ENCODE measurements at regions not wholly inside any gene's neighbourhood (a gene's known extent, or its start where the extent isn't known, plus 50 kb on each side); places are given as distances from the start of the nearest gene placed in this dataset.

DNA sequence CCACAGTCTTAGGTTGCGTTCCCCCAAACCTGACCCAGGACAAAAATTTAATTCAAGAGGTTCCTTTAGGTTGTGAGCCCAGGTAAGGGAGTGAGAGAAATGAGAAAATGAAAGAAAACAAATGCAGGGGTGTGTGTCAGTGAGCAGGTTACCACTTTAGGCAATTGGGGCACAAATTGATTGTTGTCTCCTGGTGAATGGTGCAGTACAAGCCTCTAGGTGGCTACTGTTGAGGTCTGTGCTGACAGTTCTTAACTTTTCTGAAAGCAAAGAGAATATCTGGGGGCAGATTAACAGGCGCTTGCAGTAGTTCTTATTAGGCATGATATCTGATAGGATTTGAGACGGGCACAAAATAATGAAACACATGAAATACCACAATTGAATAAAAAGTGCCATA is 894.6 kb downstream of the FAM181B start:
- DNase-seq (no peak), FAIRE-seq (no peak)
- Histone ChIP-seq H3K4me1 (ENCODE audit: control insufficient read depth in 3 of 3, insufficient read depth in 2 of 3, low read depth in 1 of 3, low read length in 2 of 3) (no peaks in the 10 kb centered on the region), H3K27ac (ENCODE audit: low read depth in 1 of 3, low read length in 2 of 3) (no peak overlapping the region), H3K4me3 (ENCODE audit: low read depth in 1 of 3, low read length in 3 of 3) (no peak overlapping the region), H3K36me3 (ENCODE audit: control insufficient read depth in 3 of 3, insufficient read depth in 2 of 3, low read depth in 1 of 3, low read length in 3 of 3) (no peaks in the 10 kb centered on the region), H3K27me3 (ENCODE audit: control insufficient read depth in 3 of 3, insufficient read depth in 3 of 3, low read length in 3 of 3) (no peaks in the 10 kb centered on the region), H3K9me3 (ENCODE audit: control insufficient read depth in 2 of 2, insufficient read depth in 1 of 2, low read depth in 1 of 2, low read length in 1 of 2) (no peaks in the 10 kb centered on the region)
- 88 to 96% (median 91%) methylated on average over 3 of the region's 3 CpGs for WGBS, 3 donors

DNA sequence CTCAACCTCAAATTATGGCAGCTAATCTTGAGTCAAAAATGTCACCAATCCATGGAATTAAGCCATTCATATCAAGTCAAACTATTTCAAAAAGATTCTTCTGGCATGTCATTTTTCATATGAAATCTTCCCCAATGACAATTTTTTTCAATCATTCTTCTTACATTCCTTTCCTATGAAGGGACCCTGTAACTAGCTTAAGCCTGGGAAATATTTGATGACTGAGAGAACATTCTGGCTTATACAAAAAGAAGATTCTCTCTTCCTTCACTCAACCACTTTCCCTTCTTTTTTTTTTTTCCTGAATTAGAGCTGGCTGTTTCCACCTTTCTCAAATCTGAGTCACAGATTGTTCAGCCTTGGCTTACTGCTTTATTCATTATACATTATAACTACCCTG is 903.7 kb downstream of the FAM181B start:
- H3K9me3 ChIP-seq (ENCODE audit: control insufficient read depth in 2 of 2, insufficient read depth in 1 of 2, low read depth in 1 of 2, low read length in 1 of 2), result peaks cover 0 to 4% of the 10 kb centered on the region in 2 donors
- no peaks in the 10 kb centered on the region for H3K27me3 ChIP-seq (ENCODE audit: control insufficient read depth in 3 of 3, insufficient read depth in 3 of 3, low read length in 3 of 3)
- H3K4me1 ChIP-seq (ENCODE audit: control insufficient read depth in 3 of 3, insufficient read depth in 2 of 3, low read depth in 1 of 3, low read length in 2 of 3), result no peaks in the 10 kb centered on the region
- no peaks in the 10 kb centered on the region for H3K36me3 ChIP-seq (ENCODE audit: control insufficient read depth in 3 of 3, insufficient read depth in 2 of 3, low read depth in 1 of 3, low read length in 3 of 3)
- no peak for FAIRE-seq
- H3K4me3 ChIP-seq (ENCODE audit: low read depth in 1 of 3, low read length in 3 of 3), result no peak overlapping the region
- no peak overlapping the region for H3K27ac ChIP-seq (ENCODE audit: low read depth in 1 of 3, low read length in 2 of 3)
- no peak for DNase-seq

DNA sequence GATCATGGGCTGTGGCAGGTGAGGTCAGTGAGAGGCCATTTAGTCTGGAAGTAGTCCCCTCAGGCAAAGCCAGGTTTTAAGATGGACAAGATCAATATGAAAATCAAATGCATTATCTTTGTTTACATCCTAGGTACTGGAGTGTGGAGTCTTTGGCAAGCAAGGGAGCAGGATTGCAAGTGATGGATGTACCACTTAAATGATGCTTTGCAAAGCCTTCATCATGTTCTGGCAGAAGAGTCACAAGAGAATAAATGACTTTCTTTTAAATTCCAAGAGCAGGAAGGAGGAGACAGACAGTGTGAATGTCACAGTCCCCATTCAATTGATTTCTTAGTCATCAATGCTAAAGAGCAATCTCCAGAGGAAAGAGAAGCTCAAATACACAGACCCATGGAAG is 908.3 kb downstream of the FAM181B start:
- Histone ChIP-seq H3K27ac (ENCODE audit: low read depth in 1 of 3, low read length in 2 of 3) (no peak overlapping the region), H3K4me3 (ENCODE audit: low read depth in 1 of 3, low read length in 3 of 3) (no peak overlapping the region), H3K9me3 (ENCODE audit: control insufficient read depth in 2 of 2, insufficient read depth in 1 of 2, low read depth in 1 of 2, low read length in 1 of 2) (no peaks in the 10 kb centered on the region), H3K36me3 (ENCODE audit: control insufficient read depth in 3 of 3, insufficient read depth in 2 of 3, low read depth in 1 of 3, low read length in 3 of 3) (no peaks in the 10 kb centered on the region), H3K4me1 (ENCODE audit: control insufficient read depth in 3 of 3, insufficient read depth in 2 of 3, low read depth in 1 of 3, low read length in 2 of 3) (no peaks in the 10 kb centered on the region), H3K27me3 (ENCODE audit: control insufficient read depth in 3 of 3, insufficient read depth in 3 of 3, low read length in 3 of 3) (no peaks in the 10 kb centered on the region)
- FAIRE-seq (no peak), DNase-seq (no peak)

DNA sequence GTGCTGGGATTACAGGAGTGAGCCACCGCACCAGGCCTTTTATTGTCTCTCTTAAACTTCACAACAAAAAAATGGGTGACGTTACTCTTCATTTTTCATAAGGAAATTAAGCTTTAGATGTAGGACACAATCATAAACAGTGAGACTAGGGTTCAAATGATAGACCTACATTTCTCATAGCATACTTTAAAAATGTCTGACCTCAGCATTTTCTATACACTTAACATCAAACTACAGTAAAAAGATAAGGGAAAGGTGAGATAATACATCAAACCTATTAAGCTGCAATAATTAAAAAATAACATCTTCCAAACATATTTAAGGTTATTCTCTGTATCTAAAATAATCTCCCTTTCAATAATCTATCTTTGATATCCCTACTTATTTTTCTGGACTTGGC is 914.2 kb downstream of the FAM181B start:
- 73 to 92% (median 87%) methylated on average over 2 of the region's 2 CpGs for WGBS, 3 donors
- Histone ChIP-seq H3K4me3 (ENCODE audit: low read depth in 1 of 3, low read length in 3 of 3) (no peak overlapping the region), H3K27ac (ENCODE audit: low read depth in 1 of 3, low read length in 2 of 3) (no peak overlapping the region), H3K27me3 (ENCODE audit: control insufficient read depth in 3 of 3, insufficient read depth in 3 of 3, low read length in 3 of 3) (no peaks in the 10 kb centered on the region), H3K36me3 (ENCODE audit: control insufficient read depth in 3 of 3, insufficient read depth in 2 of 3, low read depth in 1 of 3, low read length in 3 of 3) (no peaks in the 10 kb centered on the region), H3K4me1 (ENCODE audit: control insufficient read depth in 3 of 3, insufficient read depth in 2 of 3, low read depth in 1 of 3, low read length in 2 of 3) (no peaks in the 10 kb centered on the region), H3K9me3 (ENCODE audit: control insufficient read depth in 2 of 2, insufficient read depth in 1 of 2, low read depth in 1 of 2, low read length in 1 of 2) (no peaks in the 10 kb centered on the region)
- FAIRE-seq (no peak), DNase-seq (no peak)

DNA sequence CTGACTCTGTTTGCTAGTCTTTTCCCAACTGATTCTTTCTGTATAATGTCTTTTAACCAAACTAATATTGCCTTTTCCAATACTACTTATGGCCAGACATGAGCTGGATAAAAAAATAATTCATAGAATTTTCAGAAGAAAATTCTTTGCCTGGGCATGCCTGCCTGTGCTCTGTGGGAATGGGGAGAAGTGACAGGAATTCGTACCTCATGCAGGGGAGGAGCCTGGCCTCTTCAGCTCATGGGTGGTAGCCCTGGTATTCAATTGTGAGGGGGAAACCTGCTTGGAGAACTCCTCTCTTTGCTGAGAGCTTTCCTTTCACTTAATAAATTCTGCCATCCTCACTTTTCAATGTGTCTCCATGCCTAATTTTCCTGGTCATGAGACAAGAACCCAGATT is 928.8 kb downstream of the FAM181B start:
- Histone ChIP-seq H3K36me3 (ENCODE audit: control insufficient read depth in 3 of 3, insufficient read depth in 2 of 3, low read depth in 1 of 3, low read length in 3 of 3) (no peaks in the 10 kb centered on the region), H3K4me1 (ENCODE audit: control insufficient read depth in 3 of 3, insufficient read depth in 2 of 3, low read depth in 1 of 3, low read length in 2 of 3) (no peaks in the 10 kb centered on the region), H3K9me3 (ENCODE audit: control insufficient read depth in 2 of 2, insufficient read depth in 1 of 2, low read depth in 1 of 2, low read length in 1 of 2) (no peaks in the 10 kb centered on the region), H3K27me3 (ENCODE audit: control insufficient read depth in 3 of 3, insufficient read depth in 3 of 3, low read length in 3 of 3) (no peaks in the 10 kb centered on the region), H3K27ac (ENCODE audit: low read depth in 1 of 3, low read length in 2 of 3) (no peak overlapping the region), H3K4me3 (ENCODE audit: low read depth in 1 of 3, low read length in 3 of 3) (no peak overlapping the region)
- 28 to 45% (median 41%) methylated on average over 1 of the region's 1 CpG for WGBS, 3 donors
- FAIRE-seq (no peak), DNase-seq (no peak)

DNA sequence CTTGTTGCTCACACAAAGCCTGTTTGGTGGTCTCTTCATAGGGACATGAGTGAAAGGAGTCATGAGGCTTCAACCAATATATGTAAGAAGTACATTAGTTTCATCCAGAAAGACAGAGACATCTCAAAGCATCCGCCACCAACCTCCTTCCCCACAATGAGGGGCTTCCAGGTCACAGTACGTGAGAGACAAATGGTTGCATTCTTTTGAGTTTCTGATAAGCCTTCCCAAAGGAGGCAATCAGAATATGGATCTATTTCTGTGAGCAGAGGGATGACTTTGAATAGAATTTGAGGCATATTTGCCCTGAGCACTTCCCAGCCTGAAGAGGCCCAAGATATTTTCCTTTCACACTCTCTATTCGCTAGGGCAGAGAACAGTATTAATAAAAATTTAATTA is 931.1 kb downstream of the FAM181B start:
- WGBS, 3 donors, result 79 to 89% (median 79%) methylated on average over 3 of the region's 3 CpGs
- FAIRE-seq, result no peak

DNA sequence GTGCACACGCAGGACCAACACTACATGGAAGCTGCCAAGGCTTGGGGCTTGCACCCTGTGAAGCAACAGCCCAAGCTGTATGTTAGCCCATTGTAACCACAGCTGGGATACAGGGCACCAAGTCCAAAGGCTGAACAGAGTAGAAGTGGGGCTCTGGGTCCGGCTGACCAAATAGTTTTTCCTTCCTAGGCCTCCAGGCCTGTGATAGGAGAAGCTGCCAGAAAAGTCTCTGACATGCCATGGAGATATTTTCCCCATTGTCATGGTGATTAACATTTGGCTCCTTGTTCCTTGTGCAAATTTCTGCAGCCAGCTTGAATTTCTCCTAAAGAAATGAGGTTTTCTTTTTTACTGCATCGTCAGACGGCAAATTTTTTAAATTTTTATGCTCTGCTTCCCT is 941.2 kb downstream of the FAM181B start:
- Histone ChIP-seq H3K27ac (ENCODE audit: low read depth in 1 of 3, low read length in 2 of 3) (no peak overlapping the region), H3K36me3 (ENCODE audit: control insufficient read depth in 3 of 3, insufficient read depth in 2 of 3, low read depth in 1 of 3, low read length in 3 of 3) (no peaks in the 10 kb centered on the region), H3K4me1 (ENCODE audit: control insufficient read depth in 3 of 3, insufficient read depth in 2 of 3, low read depth in 1 of 3, low read length in 2 of 3) (no peaks in the 10 kb centered on the region), H3K27me3 (ENCODE audit: control insufficient read depth in 3 of 3, insufficient read depth in 3 of 3, low read length in 3 of 3) (no peaks in the 10 kb centered on the region), H3K4me3 (ENCODE audit: low read depth in 1 of 3, low read length in 3 of 3) (no peak overlapping the region), H3K9me3 (ENCODE audit: control insufficient read depth in 2 of 2, insufficient read depth in 1 of 2, low read depth in 1 of 2, low read length in 1 of 2) (no peaks in the 10 kb centered on the region)
- FAIRE-seq (no peak), DNase-seq (no peak)
- WGBS, 3 donors, result 80 to 87% (median 84%) methylated on average over 4 of the region's 4 CpGs

More for the DNA sequence above, 931.1 kb downstream of the FAM181B start:
- no peaks in the 10 kb centered on the region for H3K27me3 ChIP-seq (ENCODE audit: control insufficient read depth in 3 of 3, insufficient read depth in 3 of 3, low read length in 3 of 3)
- no peaks in the 10 kb centered on the region for H3K4me1 ChIP-seq (ENCODE audit: control insufficient read depth in 3 of 3, insufficient read depth in 2 of 3, low read depth in 1 of 3, low read length in 2 of 3)
- no peak overlapping the region for H3K27ac ChIP-seq (ENCODE audit: low read depth in 1 of 3, low read length in 2 of 3)
- no peak for DNase-seq
- H3K9me3 ChIP-seq (ENCODE audit: control insufficient read depth in 2 of 2, insufficient read depth in 1 of 2, low read depth in 1 of 2, low read length in 1 of 2), result no peaks in the 10 kb centered on the region
- no peak overlapping the region for H3K4me3 ChIP-seq (ENCODE audit: low read depth in 1 of 3, low read length in 3 of 3)
- H3K36me3 ChIP-seq (ENCODE audit: control insufficient read depth in 3 of 3, insufficient read depth in 2 of 3, low read depth in 1 of 3, low read length in 3 of 3), result no peaks in the 10 kb centered on the region

DNA sequence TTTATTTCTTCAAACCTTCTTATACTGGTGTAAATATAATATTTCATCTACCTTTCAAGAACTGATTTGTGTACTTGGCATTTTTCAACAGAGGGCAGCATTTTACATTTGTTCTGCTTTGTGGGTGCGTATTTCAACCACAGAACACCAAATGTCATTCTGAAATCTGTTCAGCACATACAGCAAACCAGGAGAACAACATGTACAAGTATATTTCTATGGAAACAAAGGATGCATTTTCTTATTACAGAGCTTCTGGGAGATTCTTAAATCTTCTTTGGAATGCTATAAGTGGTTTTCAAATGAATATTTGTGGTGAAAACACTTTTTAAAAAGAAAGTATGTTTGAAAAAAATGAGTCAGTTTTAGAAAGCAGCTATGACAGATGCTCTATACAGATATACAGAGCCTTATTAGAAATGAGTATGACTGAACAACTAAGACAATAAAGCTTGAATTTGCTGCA is 946.0 kb downstream of the FAM181B start:
- Histone ChIP-seq H3K27ac (ENCODE audit: low read depth in 1 of 3, low read length in 2 of 3) (no peak overlapping the region), H3K9me3 (ENCODE audit: control insufficient read depth in 2 of 2, insufficient read depth in 1 of 2, low read depth in 1 of 2, low read length in 1 of 2) (no peaks in the 10 kb centered on the region), H3K4me3 (ENCODE audit: low read depth in 1 of 3, low read length in 3 of 3) (no peak overlapping the region), H3K4me1 (ENCODE audit: control insufficient read depth in 3 of 3, insufficient read depth in 2 of 3, low read depth in 1 of 3, low read length in 2 of 3) (no peaks in the 10 kb centered on the region), H3K36me3 (ENCODE audit: control insufficient read depth in 3 of 3, insufficient read depth in 2 of 3, low read depth in 1 of 3, low read length in 3 of 3) (no peaks in the 10 kb centered on the region), H3K27me3 (ENCODE audit: control insufficient read depth in 3 of 3, insufficient read depth in 3 of 3, low read length in 3 of 3) (no peaks in the 10 kb centered on the region)
- FAIRE-seq, result no peak
- peak; percentile 1 to 25 for DNase-seq
- 6 to 26% (median 6%) methylated on average over 1 of the region's 1 CpG for WGBS, 3 donors

DNA sequence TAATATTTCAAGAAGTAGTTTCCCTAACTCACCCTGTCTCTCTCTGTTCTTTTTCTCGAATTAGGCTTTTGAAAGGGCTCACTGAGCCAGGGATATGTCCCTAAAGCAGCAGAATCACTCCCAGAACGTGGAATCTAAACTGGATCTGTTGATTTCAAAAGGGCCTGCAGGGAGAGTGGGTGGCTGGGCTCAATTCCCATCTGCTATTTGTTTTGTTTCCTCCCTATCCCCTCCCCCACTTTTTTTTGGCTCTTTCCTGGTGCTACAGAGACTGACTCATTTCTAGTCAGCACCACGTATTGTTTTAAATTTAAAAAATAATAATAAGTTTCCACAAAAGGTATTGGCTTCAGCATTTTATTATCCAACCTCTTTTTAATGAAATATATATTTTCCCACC is 961.5 kb downstream of the FAM181B start:
- Histone ChIP-seq H3K4me3 (ENCODE audit: low read depth in 1 of 3, low read length in 3 of 3) (no peak overlapping the region), H3K4me1 (ENCODE audit: control insufficient read depth in 3 of 3, insufficient read depth in 2 of 3, low read depth in 1 of 3, low read length in 2 of 3) (no peaks in the 10 kb centered on the region), H3K9me3 (ENCODE audit: control insufficient read depth in 2 of 2, insufficient read depth in 1 of 2, low read depth in 1 of 2, low read length in 1 of 2) (no peaks in the 10 kb centered on the region), H3K27me3 (ENCODE audit: control insufficient read depth in 3 of 3, insufficient read depth in 3 of 3, low read length in 3 of 3) (no peaks in the 10 kb centered on the region), H3K27ac (ENCODE audit: low read depth in 1 of 3, low read length in 2 of 3) (no peak overlapping the region), H3K36me3 (ENCODE audit: control insufficient read depth in 3 of 3, insufficient read depth in 2 of 3, low read depth in 1 of 3, low read length in 3 of 3) (no peaks in the 10 kb centered on the region)
- FAIRE-seq (no peak), DNase-seq (no peak)
- WGBS, 3 donors, result 15 to 27% (median 21%) methylated on average over 3 of the region's 3 CpGs

All from small intestine (tissue), 7 donors.